ENCODE measurements at regions not wholly inside any gene's neighbourhood (a gene's known extent, or its start where the extent isn't known, plus 50 kb on each side); places are given as distances from the start of the nearest gene placed in this dataset.

DNA sequence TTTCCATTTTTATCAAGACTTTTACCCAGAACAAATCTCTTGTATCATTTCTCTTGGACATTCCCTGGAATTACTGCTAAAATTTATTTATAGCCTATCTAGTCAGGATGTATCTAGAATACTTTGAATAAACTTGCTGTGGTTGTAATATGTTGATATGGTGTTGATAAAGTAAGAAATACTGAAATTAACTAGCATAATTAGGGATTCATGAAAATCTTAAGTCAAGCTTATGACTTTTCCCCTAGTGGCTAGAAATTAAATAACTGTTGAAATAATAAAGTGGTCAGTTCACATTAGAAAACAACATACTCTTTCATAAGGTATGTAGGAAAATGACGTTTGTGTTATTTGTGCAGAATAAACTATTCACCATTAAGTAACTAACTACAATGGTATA, 73.1 kb upstream of the ANKRD50 start:
- Histone ChIP-seq H3K14ac (ENCODE audit: insufficient read length) (no peak overlapping the region), H3K4me3 (ENCODE audit: extremely low read depth in 1 of 4, insufficient read depth in 2 of 4, low read depth in 3 of 4, low read length in 4 of 4) (no peak overlapping the region), H3K4me1 (replicated peaks in 1 of 4; ENCODE audit: control insufficient read depth in 3 of 4, insufficient read depth in 4 of 4, low read length in 3 of 4) (no peaks in the 10 kb centered on the region), H3K4ac (replicated peaks; ENCODE audit: insufficient read length, low read depth, low read length) (no peak overlapping the region), H3K23ac (ENCODE audit: insufficient read length) (no peak overlapping the region), H3K27me3 (replicated peaks in 1 of 4; ENCODE audit: control insufficient read depth in 3 of 4, extremely low read depth in 1 of 4, insufficient read depth in 3 of 4, low read length in 3 of 4) (no peaks in the 10 kb centered on the region), H2AFZ (ENCODE audit: low read length) (no peak overlapping the region), H2BK20ac (ENCODE audit: low read length) (no peak overlapping the region), H3K27ac (ENCODE audit: low read depth, low read length) (no peak overlapping the region), H3K79me1 (ENCODE audit: low read depth, low read length) (no peaks in the 10 kb centered on the region), H4K91ac (replicated peaks; ENCODE audit: insufficient read length, low read length) (no peak overlapping the region), H3K18ac (ENCODE audit: extremely low read depth, low read length) (no peak overlapping the region), H2BK15ac (ENCODE audit: low read length) (no peak overlapping the region), H4K5ac (ENCODE audit: insufficient read length, low read depth, low read length) (no peak overlapping the region), H4K8ac (ENCODE audit: extremely low read depth, insufficient read depth, low read length) (no peak overlapping the region), H3K4me2 (ENCODE audit: insufficient read depth in 1 of 2, low read depth in 2 of 2, low read length in 2 of 2) (no peak overlapping the region), H2BK12ac (ENCODE audit: low read depth, low read length) (no peak overlapping the region), H2AK5ac (ENCODE audit: low read depth, low read length) (no peak overlapping the region), H2BK5ac (ENCODE audit: low read depth, low read length) (no peak overlapping the region), H3K56ac (replicated peaks; ENCODE audit: insufficient read length, low read depth, low read length) (no peak overlapping the region), H4K20me1 (replicated peaks in 1 of 2; ENCODE audit: control insufficient read depth in 1 of 2, insufficient read depth in 2 of 2, low read length in 2 of 2) (no peaks in the 10 kb centered on the region), H2BK120ac (replicated peaks; ENCODE audit: low read depth, low read length) (no peak overlapping the region), H3K79me2 (ENCODE audit: control insufficient read depth in 1 of 2, insufficient read depth in 2 of 2, low read length in 2 of 2) (no peaks in the 10 kb centered on the region), H3K9ac (replicated peaks in 1 of 4; ENCODE audit: extremely low read depth in 1 of 4, low read depth in 3 of 4, low read length in 3 of 4) (no peak overlapping the region), H3K36me3 (ENCODE audit: control insufficient read depth in 2 of 4, insufficient read depth in 4 of 4, low read length in 3 of 4) (no peaks in the 10 kb centered on the region), H3K9me3 (ENCODE audit: insufficient read depth in 2 of 2, low read depth in 1 of 2, low read length in 1 of 2) (peaks cover 4 to 7% of the 10 kb centered on the region in 2 experiments; a peak in 1 of 4 replicates), H3K23me2 (ENCODE audit: low read depth, low read length) (no peaks in the 10 kb centered on the region)
- no peak for DNase-seq (ENCODE audit: low read depth in 1 of 2, low spot score in 2 of 2)
- 90% methylated on average over 1 of the region's 1 CpG; no CpG with 5 or more reads in 1 of the 2 experiments for WGBS, 2 experiments (ENCODE audit: extremely low coverage in 1 of 2, insufficient coverage in 1 of 2, insufficient read length in 1 of 2, insufficient replicate concordance in 2 of 2, low coverage in 1 of 2, low lambda C conversion rate in 2 of 2, missing lambda C conversion rate in 1 of 2)
- ChIA-PET POLR2A (ENCODE audit: partially characterized antibody) (no interaction called here), CTCF (ENCODE audit: partially characterized antibody) (no interaction called here)
- FAIRE-seq, result no peak
- TF ChIP-seq CEBPB (IDR thresholded peaks at IDR 0.05; ENCODE audit: low read depth, low read length), result no peak
- TF ChIP-seq SP1 (IDR thresholded peaks at IDR 0.05; ENCODE audit: low read depth, low read length), result no peak
- no peak for TF ChIP-seq SP4 (IDR thresholded peaks at IDR 0.05; ENCODE audit: low read length)
- TF ChIP-seq EP300 (IDR thresholded peaks at IDR 0.05; ENCODE audit: borderline replicate concordance in 1 of 2, low read depth in 2 of 2, low read length in 2 of 2), result no peak
- no peak for TF ChIP-seq POLR2A (IDR thresholded peaks at IDR 0.05; ENCODE audit: control extremely low read depth in 1 of 2, low read depth in 2 of 2, low read length in 2 of 2)
- no peak for TF ChIP-seq CHD2 (IDR thresholded peaks at IDR 0.05; ENCODE audit: low read length)
- TF ChIP-seq PHF8 (conservative IDR thresholded peaks at IDR 0.05; ENCODE audit: low read depth, low read length), result no peak
- no peak for TF ChIP-seq RBBP5 (IDR thresholded peaks at IDR 0.05; ENCODE audit: borderline replicate concordance, low read depth, low read length)
- TF ChIP-seq RNF2 (IDR thresholded peaks at IDR 0.05; ENCODE audit: borderline replicate concordance, low read depth, low read length, missing control alignments, poor library complexity, severe bottlenecking), result no peak
- no peak for TF ChIP-seq TAF1 (IDR thresholded peaks at IDR 0.05; ENCODE audit: low read depth, low read length)

Data from H1 (cell line).